PC-9 (cell line): ENCODE measurements at regions not wholly inside any gene's neighbourhood (a gene's known extent, or its start where the extent isn't known, plus 50 kb on each side); places are given as distances from the start of the nearest gene placed in this dataset.

Experiments
- BruUV-seq: library from RNA; stranded (reverse); fragments of 400-500 nt; replicated peaks from 2 replicates; lab custom pipeline; 2021; lab: Mats Ljungman, UMichigan
- CTCF ChIA-PET: fragments of 300-600 bp; sonication (Branson Sonifier 250); formaldehyde crosslinking; loops from one replicate; lab custom pipeline; 2022; ENCODE audit warnings: antibody characterized with exemption; lab: Charles Lee
- POLR2A ChIA-PET: fragments of 300-600 bp; sonication (Branson Sonifier 250); formaldehyde crosslinking; loops from one replicate; lab custom pipeline; 2022; ENCODE audit warnings: antibody characterized with exemption; ENCODE audit not compliant: unreplicated experiment; lab: Charles Lee
- DNase-seq, 2 experiments: peaks; one replicate each; pipeline versions ENCODE4 v3.0.0 to v3.0.0-alpha.2; 2015 to 2022; ENCODE audit warnings: mixed read lengths in 1 of 2
- H2AFZ ChIP-seq: fragments of 200-600 bp; sonication (generic); 2 replicates; pipeline ENCODE4 v1.8.1; 2017; ENCODE audit warnings: antibody characterized with exemption
- H3F3A ChIP-seq: fragments of 200-600 bp; sonication (generic); 2 replicates; pipeline ENCODE4 v1.8.1; 2017; ENCODE audit warnings: antibody characterized with exemption, mild to moderate bottlenecking, low read depth; ENCODE audit not compliant: insufficient read depth
- H3K27ac ChIP-seq: fragments of 200-600 bp; sonication (generic); 2 replicates; pipeline ENCODE4 v1.6.1; 2016; ENCODE audit warnings: mixed run types
- H3K27me3 ChIP-seq: fragments of 200-600 bp; sonication (generic); 2 replicates; pipeline ENCODE4 v1.6.1; 2016; ENCODE audit warnings: low read depth, mixed run types; ENCODE audit not compliant: insufficient read depth
- H3K36me3 ChIP-seq: fragments of 200-600 bp; sonication (generic); 2 replicates; pipeline ENCODE4 v1.6.1; 2016; ENCODE audit warnings: low read depth, mixed run types
- H3K4me1 ChIP-seq: fragments of 200-600 bp; sonication (generic); replicated peaks from 2 replicates; pipeline ENCODE4 v1.6.1; 2016; ENCODE audit warnings: mixed run types; ENCODE audit not compliant: insufficient read depth
- H3K4me2 ChIP-seq: fragments of 200-600 bp; sonication (generic); 2 replicates; pipeline ENCODE4 v1.6.1; 2017; ENCODE audit warnings: mixed run types
- H3K4me3 ChIP-seq: fragments of 200-600 bp; sonication (generic); 2 replicates; pipeline ENCODE4 v1.6.1; 2016; ENCODE audit warnings: mixed run types
- H3K79me2 ChIP-seq: fragments of 200-600 bp; sonication (generic); 2 replicates; pipeline ENCODE4 v1.6.1; 2017; ENCODE audit warnings: low read depth, mixed run types
- H3K9me2 ChIP-seq: fragments of 200-600 bp; sonication (generic); 2 replicates; pipeline ENCODE4 v1.8.1; 2017; ENCODE audit warnings: mild to moderate bottlenecking; ENCODE audit not compliant: insufficient read depth
- H3K9me3 ChIP-seq: fragments of 200-600 bp; sonication (generic); 2 replicates; pipeline ENCODE4 v1.8.1; 2016; ENCODE audit warnings: low read depth; ENCODE audit not compliant: insufficient read depth
- H4K20me1 ChIP-seq: fragments of 200-600 bp; sonication (generic); 2 replicates; pipeline ENCODE4 v1.8.1; 2017; ENCODE audit not compliant: insufficient read depth
- EZH2 ChIP-seq: fragments of 200-600 bp; sonication (generic); IDR thresholded peaks from 2 replicates; pipeline ENCODE4 v1.8.0; 2017; ENCODE audit warnings: antibody characterized with exemption, low read depth
- intact Hi-C: fragments of 100-400 bp; cut with micrococcal nuclease; formaldehyde crosslinking; loops from one replicate; pipeline ENCODE4 v1.10.0; 2022; ENCODE audit not compliant: unreplicated experiment
- TF ChIP-seq, protein P1 (sequence below): fragments of 200-600 bp; sonication (generic); conservative IDR thresholded peaks from 2 replicates; pipeline ENCODE4 v1.6.1; 2017; ENCODE audit warnings: mixed run types, antibody characterized with exemption, mild to moderate bottlenecking, moderate library complexity

DNA sequence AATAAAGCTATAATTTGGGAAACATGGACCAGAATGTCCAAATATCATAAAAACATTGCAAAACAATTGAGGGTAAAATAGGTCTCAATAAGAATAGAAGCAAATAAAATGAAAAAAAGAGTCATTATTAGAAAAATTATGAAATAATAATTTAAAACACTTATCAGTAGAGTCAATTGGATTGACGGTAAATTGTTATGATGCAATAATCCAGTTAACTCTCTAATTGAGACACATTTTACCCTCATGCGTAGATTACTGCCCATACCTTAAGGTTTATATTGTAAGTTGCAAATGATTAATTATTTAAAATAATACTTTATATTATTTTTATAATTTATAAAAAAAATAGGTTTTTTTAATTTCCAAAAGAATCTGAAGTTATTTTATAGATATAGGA is 73.4 kb upstream of the POU1F1 start:
- Histone ChIP-seq H2AFZ (no peak overlapping the region), H3K79me2 (no peaks in the 10 kb centered on the region), H3K4me3 (no peak overlapping the region), H3K27me3 (no peaks in the 10 kb centered on the region), H3F3A (no peaks in the 10 kb centered on the region), H3K27ac (no peak overlapping the region), H3K4me1 (no peaks in the 10 kb centered on the region), H3K36me3 (no peaks in the 10 kb centered on the region), H4K20me1 (no peaks in the 10 kb centered on the region), H3K9me3 (no peaks in the 10 kb centered on the region), H3K4me2 (no peak overlapping the region), H3K9me2 (no peaks in the 10 kb centered on the region)
- POLR2A ChIA-PET, result interaction anchor here (0.6 kb wide), 1 partner anchor 514 kb away, joined by 8 read pairs; no protein-coding TSS in a partner anchor
- intact Hi-C loops, result loop anchor here (1.0 to 2.0 kb wide), 3 partner anchors 43 to 154 kb away; no protein-coding TSS in a partner anchor
- no peak for DNase-seq
- TF ChIP-seq EZH2, result no peak
- TF ChIP-seq, protein P1, sequence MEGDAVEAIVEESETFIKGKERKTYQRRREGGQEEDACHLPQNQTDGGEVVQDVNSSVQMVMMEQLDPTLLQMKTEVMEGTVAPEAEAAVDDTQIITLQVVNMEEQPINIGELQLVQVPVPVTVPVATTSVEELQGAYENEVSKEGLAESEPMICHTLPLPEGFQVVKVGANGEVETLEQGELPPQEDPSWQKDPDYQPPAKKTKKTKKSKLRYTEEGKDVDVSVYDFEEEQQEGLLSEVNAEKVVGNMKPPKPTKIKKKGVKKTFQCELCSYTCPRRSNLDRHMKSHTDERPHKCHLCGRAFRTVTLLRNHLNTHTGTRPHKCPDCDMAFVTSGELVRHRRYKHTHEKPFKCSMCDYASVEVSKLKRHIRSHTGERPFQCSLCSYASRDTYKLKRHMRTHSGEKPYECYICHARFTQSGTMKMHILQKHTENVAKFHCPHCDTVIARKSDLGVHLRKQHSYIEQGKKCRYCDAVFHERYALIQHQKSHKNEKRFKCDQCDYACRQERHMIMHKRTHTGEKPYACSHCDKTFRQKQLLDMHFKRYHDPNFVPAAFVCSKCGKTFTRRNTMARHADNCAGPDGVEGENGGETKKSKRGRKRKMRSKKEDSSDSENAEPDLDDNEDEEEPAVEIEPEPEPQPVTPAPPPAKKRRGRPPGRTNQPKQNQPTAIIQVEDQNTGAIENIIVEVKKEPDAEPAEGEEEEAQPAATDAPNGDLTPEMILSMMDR, result no peak
- CTCF ChIA-PET, result interaction anchor here (0.6 to 0.8 kb wide), 4 partner anchors 13 to 476 kb away, joined by 3 read pairs; no protein-coding TSS in a partner anchor
- no TSS peak for BruUV-seq

DNA sequence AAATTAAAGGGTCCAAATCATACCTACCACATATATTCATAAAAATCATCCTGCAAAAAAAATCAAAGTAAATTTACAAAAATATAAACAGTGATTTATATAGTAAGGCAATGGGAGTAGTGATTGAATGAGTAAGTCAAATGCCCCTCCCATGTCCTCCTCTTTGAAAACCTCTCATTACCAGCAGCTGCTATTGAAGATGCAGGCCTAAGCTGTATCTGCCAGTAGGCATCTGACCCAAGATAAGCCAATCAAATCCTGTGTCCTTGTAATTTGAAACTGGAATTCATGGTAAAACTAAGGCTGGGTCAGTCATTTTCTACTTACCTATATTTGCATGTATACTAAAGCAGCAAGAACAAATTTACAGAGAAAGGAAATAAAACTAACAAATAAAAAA is 60.4 kb upstream of the POU1F1 start:
- ChIA-PET CTCF (interaction anchor here (0.7 to 0.8 kb wide), 2 partner anchors 13 to 33 kb away, joined by 3 read pairs; no protein-coding TSS in a partner anchor), POLR2A (no interaction called here)
- H3F3A ChIP-seq, result peaks cover 24% of the 10 kb centered on the region
- no peaks in the 10 kb centered on the region for H3K27me3 ChIP-seq
- no peaks in the 10 kb centered on the region; the same call in 1 of the 2 replicates for H3K36me3 ChIP-seq
- intact Hi-C loops, result loop anchor here (10.0 kb wide), 1 partner anchor 552 kb away; no protein-coding TSS in a partner anchor
- no peaks in the 10 kb centered on the region for H3K79me2 ChIP-seq
- H3K27ac ChIP-seq, result no peak overlapping the region
- H3K9me3 ChIP-seq, result peaks cover 14% of the 10 kb centered on the region; the same call in 1 of the 2 replicates
- H3K9me2 ChIP-seq, result no peaks in the 10 kb centered on the region
- no peak overlapping the region; the same call in 1 of the 2 replicates for H3K4me3 ChIP-seq
- no peak for DNase-seq
- BruUV-seq, result no TSS peak
- TF ChIP-seq, protein P1, result no peak
- TF ChIP-seq EZH2, result no peak
- H3K4me2 ChIP-seq, result no peak overlapping the region
- no peaks in the 10 kb centered on the region for H4K20me1 ChIP-seq
- H2AFZ ChIP-seq, result no peak overlapping the region
- H3K4me1 ChIP-seq, result peaks cover 32% of the 10 kb centered on the region

DNA sequence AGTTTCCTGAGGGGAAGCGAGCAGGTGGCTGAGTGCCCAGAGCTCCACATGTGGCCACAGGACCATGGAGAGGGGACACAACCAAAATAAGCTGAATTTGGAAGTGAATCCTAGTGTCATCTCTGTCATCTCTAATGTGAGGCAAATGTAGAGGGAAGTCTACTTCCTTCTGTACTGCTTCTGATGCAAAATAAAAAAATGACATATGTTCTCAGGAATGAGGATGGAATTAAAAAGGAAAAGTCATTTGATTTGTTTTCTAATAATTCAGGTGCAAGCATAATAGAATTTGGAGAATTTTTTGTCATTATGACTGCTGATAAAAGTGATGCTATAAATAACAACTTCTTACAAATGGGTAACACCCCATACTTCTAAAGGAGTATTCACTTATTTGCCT is 59.5 kb upstream of the POU1F1 start:
- Histone ChIP-seq H3K79me2 (no peaks in the 10 kb centered on the region), H3K4me3 (no peak overlapping the region), H4K20me1 (no peaks in the 10 kb centered on the region), H3K9me3 (peaks cover 14% of the 10 kb centered on the region; the same call in 1 of the 2 replicates), H3K4me1 (peaks cover 32% of the 10 kb centered on the region), H2AFZ (no peak overlapping the region), H3K27ac (no peak overlapping the region), H3K36me3 (no peaks in the 10 kb centered on the region; the same call in 1 of the 2 replicates), H3F3A (peaks cover 24% of the 10 kb centered on the region), H3K27me3 (no peaks in the 10 kb centered on the region), H3K9me2 (no peaks in the 10 kb centered on the region), H3K4me2 (no peak overlapping the region)
- BruUV-seq, result no TSS peak
- DNase-seq, result peak; percentile 8 to 56
- intact Hi-C loops, result loop anchor here (10.0 kb wide), 1 partner anchor 551 kb away; no protein-coding TSS in a partner anchor
- TF ChIP-seq, protein P1, result no peak
- no peak for TF ChIP-seq EZH2
- ChIA-PET POLR2A (no interaction called here), CTCF (interaction anchor here (1.0 to 1.4 kb wide), 2 partner anchors 15 to 37 kb away, joined by 3 read pairs; no protein-coding TSS in a partner anchor)
